ENCODE measurements at regions not wholly inside any gene's neighbourhood (a gene's known extent, or its start where the extent isn't known, plus 50 kb on each side); places are given as distances from the start of the nearest gene placed in this dataset.

- no peak for TF ChIP-seq CTCF (IDR thresholded peaks at IDR 0.05; ENCODE audit: insufficient read depth, low read length, missing control alignments)
- no peak for DNase-seq (ENCODE audit: low read depth, low spot score)
- ChIA-PET CTCF (no interaction called here), POLR2A (no interaction called here)
- H3K4me3 ChIP-seq (ENCODE audit: low read depth, low read length): no peak overlapping the region
Observed at GRCh38 chr2:107681936-107682335, 144.8 kb upstream of the RGPD4 start.

GRCh38 chr2:107684421-107684820 lies 142.3 kb upstream of the RGPD4 start:
- ChIA-PET CTCF (no interaction called here), POLR2A (no interaction called here)
- no peak overlapping the region for H3K4me3 ChIP-seq (ENCODE audit: low read depth, low read length)
- DNase-seq (ENCODE audit: low read depth, low spot score): no peak
- no peak for TF ChIP-seq CTCF (IDR thresholded peaks at IDR 0.05; ENCODE audit: insufficient read depth, low read length, missing control alignments)

- CTCF ChIA-PET: no interaction called here
- no peak overlapping the region for H3K4me3 ChIP-seq (ENCODE audit: low read depth, low read length)
Observed at GRCh38 chr2:107685421-107685986, 141.2 kb upstream of the RGPD4 start.

GRCh38 chr2:107687073-107687472 lies 139.6 kb upstream of the RGPD4 start:
- H3K4me3 ChIP-seq (ENCODE audit: low read depth, low read length): no peak overlapping the region
- CTCF ChIA-PET: interaction anchor here (1.3 kb wide), 1 partner anchor 15 kb away, joined by 3 read pairs; no protein-coding TSS in a partner anchor
- TF ChIP-seq CTCF (IDR thresholded peaks at IDR 0.05; ENCODE audit: insufficient read depth, low read length, missing control alignments): no peak
- POLR2A ChIA-PET: no interaction called here
- DNase-seq (ENCODE audit: low read depth, low spot score): no peak

More at GRCh38 chr2:107685421-107685986, 141.2 kb upstream of the RGPD4 start:
- POLR2A ChIA-PET: no interaction called here
- DNase-seq (ENCODE audit: low read depth, low spot score): no peak
- TF ChIP-seq CTCF (IDR thresholded peaks at IDR 0.05; ENCODE audit: insufficient read depth, low read length, missing control alignments): no peak

- CTCF ChIA-PET: interaction anchor here (1.3 kb wide), 1 partner anchor 14 kb away, joined by 3 read pairs; no protein-coding TSS in a partner anchor
- TF ChIP-seq CTCF (IDR thresholded peaks at IDR 0.05; ENCODE audit: insufficient read depth, low read length, missing control alignments): no peak
- DNase-seq (ENCODE audit: low read depth, low spot score): no peak
- POLR2A ChIA-PET: no interaction called here
- H3K4me3 ChIP-seq (ENCODE audit: low read depth, low read length): no peak overlapping the region
Observed at GRCh38 chr2:107688135-107688534, 138.6 kb upstream of the RGPD4 start.

- H3K4me3 ChIP-seq (ENCODE audit: low read depth, low read length): no peak overlapping the region
- DNase-seq (ENCODE audit: low read depth, low spot score): no peak
- ChIA-PET POLR2A (interaction anchor here (0.5 kb wide), 1 partner anchor 242 kb away, joined by 3 read pairs; no protein-coding TSS in a partner anchor), CTCF (no interaction called here)
- no peak for TF ChIP-seq CTCF (IDR thresholded peaks at IDR 0.05; ENCODE audit: insufficient read depth, low read length, missing control alignments)
Observed at GRCh38 chr2:107693604-107694003, 133.1 kb upstream of the RGPD4 start.
